Neural cell (in vitro differentiated cells): ENCODE measurements at regions not wholly inside any gene's neighbourhood (a gene's known extent, or its start where the extent isn't known, plus 50 kb on each side); places are given as distances from the start of the nearest gene placed in this dataset.

Source experiments
- EZH2 ChIP-seq: fragments of 200-600, 300-800 bp; shearing (Covaris generic), sonication (generic); IDR thresholded peaks from 2 replicates; pipeline ENCODE4 v1.6.1; 2014; ENCODE audit warnings: antibody characterized with exemption, low read length, borderline replicate concordance, mild to moderate bottlenecking; ENCODE audit not compliant: insufficient read depth, poor library complexity, severe bottlenecking
- MXI1 ChIP-seq: fragments of 450-650 bp; conservative IDR thresholded peaks from 2 replicates; pipeline ENCODE4 v1.6.1; 2014; ENCODE audit warnings: antibody characterized with exemption, mild to moderate bottlenecking; ENCODE audit not compliant: poor library complexity, severe bottlenecking
- TF ChIP-seq, protein P1 (sequence below): fragments of 450-650 bp; IDR thresholded peaks from 2 replicates; pipeline ENCODE4 v1.5.1; 2014; ENCODE audit warnings: antibody characterized with exemption, mild to moderate bottlenecking, moderate library complexity; ENCODE audit not compliant: poor library complexity, severe bottlenecking
- TF ChIP-seq, protein P2 (sequence below): IDR thresholded peaks from 2 replicates; pipeline ENCODE4 v1.6.1; 2012; ENCODE audit warnings: borderline replicate concordance

DNA sequence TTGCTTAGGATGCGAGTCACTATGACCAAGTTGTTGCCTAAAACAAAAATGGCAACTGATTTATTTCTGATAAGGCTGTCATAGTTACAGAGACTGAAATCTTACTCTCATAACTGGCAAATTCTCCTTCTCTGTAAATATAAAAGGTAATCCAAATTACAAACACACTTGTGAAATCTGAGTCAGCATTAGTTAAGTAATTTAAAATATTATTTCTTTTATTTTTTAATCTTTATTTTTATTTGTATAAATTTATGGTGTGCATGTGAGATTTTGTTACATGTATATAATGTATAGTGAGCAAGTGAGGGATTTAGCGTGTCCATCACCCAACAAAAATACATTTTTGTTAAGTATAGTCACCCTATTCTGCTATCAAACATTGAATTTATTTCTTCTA lies 1342.8 kb upstream of the TMEFF2 start:
- TF ChIP-seq, protein P1, sequence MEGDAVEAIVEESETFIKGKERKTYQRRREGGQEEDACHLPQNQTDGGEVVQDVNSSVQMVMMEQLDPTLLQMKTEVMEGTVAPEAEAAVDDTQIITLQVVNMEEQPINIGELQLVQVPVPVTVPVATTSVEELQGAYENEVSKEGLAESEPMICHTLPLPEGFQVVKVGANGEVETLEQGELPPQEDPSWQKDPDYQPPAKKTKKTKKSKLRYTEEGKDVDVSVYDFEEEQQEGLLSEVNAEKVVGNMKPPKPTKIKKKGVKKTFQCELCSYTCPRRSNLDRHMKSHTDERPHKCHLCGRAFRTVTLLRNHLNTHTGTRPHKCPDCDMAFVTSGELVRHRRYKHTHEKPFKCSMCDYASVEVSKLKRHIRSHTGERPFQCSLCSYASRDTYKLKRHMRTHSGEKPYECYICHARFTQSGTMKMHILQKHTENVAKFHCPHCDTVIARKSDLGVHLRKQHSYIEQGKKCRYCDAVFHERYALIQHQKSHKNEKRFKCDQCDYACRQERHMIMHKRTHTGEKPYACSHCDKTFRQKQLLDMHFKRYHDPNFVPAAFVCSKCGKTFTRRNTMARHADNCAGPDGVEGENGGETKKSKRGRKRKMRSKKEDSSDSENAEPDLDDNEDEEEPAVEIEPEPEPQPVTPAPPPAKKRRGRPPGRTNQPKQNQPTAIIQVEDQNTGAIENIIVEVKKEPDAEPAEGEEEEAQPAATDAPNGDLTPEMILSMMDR, result no peak
- TF ChIP-seq, protein P2, sequence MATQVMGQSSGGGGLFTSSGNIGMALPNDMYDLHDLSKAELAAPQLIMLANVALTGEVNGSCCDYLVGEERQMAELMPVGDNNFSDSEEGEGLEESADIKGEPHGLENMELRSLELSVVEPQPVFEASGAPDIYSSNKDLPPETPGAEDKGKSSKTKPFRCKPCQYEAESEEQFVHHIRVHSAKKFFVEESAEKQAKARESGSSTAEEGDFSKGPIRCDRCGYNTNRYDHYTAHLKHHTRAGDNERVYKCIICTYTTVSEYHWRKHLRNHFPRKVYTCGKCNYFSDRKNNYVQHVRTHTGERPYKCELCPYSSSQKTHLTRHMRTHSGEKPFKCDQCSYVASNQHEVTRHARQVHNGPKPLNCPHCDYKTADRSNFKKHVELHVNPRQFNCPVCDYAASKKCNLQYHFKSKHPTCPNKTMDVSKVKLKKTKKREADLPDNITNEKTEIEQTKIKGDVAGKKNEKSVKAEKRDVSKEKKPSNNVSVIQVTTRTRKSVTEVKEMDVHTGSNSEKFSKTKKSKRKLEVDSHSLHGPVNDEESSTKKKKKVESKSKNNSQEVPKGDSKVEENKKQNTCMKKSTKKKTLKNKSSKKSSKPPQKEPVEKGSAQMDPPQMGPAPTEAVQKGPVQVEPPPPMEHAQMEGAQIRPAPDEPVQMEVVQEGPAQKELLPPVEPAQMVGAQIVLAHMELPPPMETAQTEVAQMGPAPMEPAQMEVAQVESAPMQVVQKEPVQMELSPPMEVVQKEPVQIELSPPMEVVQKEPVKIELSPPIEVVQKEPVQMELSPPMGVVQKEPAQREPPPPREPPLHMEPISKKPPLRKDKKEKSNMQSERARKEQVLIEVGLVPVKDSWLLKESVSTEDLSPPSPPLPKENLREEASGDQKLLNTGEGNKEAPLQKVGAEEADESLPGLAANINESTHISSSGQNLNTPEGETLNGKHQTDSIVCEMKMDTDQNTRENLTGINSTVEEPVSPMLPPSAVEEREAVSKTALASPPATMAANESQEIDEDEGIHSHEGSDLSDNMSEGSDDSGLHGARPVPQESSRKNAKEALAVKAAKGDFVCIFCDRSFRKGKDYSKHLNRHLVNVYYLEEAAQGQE, result no peak
- no peak for TF ChIP-seq EZH2
- TF ChIP-seq MXI1, result no peak
